A673 (cell line): ENCODE measurements at regions not wholly inside any gene's neighbourhood (a gene's known extent, or its start where the extent isn't known, plus 50 kb on each side); places are given as distances from the start of the nearest gene placed in this dataset.

Source experiments
- BruUV-seq: library from RNA; stranded (reverse); fragments of 400-500 nt; replicated peaks from 2 replicates; lab custom pipeline; 2021; lab: Mats Ljungman, UMichigan
- CTCF ChIA-PET: fragments of 300-600 bp; sonication (Branson Sonifier 250); formaldehyde crosslinking; loops from one replicate; lab custom pipeline; 2022; ENCODE audit warnings: antibody characterized with exemption; lab: Charles Lee
- POLR2A ChIA-PET: fragments of 300-600 bp; sonication (Branson Sonifier 250); formaldehyde crosslinking; loops from one replicate; lab custom pipeline; 2022; ENCODE audit warnings: antibody characterized with exemption; ENCODE audit not compliant: low non-redundant PET; lab: Charles Lee
- DNase-seq: peaks from one replicate; pipeline ENCODE4 v3.0.0-alpha.2; 2015; ENCODE audit warnings: low spot score
- H3K27ac ChIP-seq: fragments of 200-600 bp; sonication (generic); 2 replicates; pipeline ENCODE4 v1.5.1; 2016; ENCODE audit warnings: mixed run types, low read depth, mild to moderate bottlenecking, mixed read lengths, antibody characterized with exemption, low read length; ENCODE audit not compliant: poor library complexity, severe bottlenecking
- H3K27me3 ChIP-seq: fragments of 200-600 bp; sonication (generic); replicated peaks from 2 replicates; pipeline ENCODE4 v1.6.1; 2017; ENCODE audit warnings: mixed run types, low read depth, mild to moderate bottlenecking, mixed read lengths, antibody characterized with exemption, low read length; ENCODE audit not compliant: insufficient read depth, poor library complexity
- H3K36me3 ChIP-seq: fragments of 200-600 bp; sonication (generic); 2 replicates; pipeline ENCODE4 v1.6.1; 2016; ENCODE audit warnings: mixed run types, mild to moderate bottlenecking, mixed read lengths, antibody characterized with exemption, low read length; ENCODE audit not compliant: insufficient read depth, poor library complexity, severe bottlenecking
- H3K4me1 ChIP-seq: fragments of 200-600 bp; sonication (generic); 2 replicates; pipeline ENCODE4 v1.6.1; 2017; ENCODE audit warnings: mixed run types, mild to moderate bottlenecking, mixed read lengths, antibody characterized with exemption, low read length; ENCODE audit not compliant: insufficient read depth, poor library complexity, severe bottlenecking
- H3K4me3 ChIP-seq: fragments of 200-600 bp; sonication (generic); 2 replicates; pipeline ENCODE4 v1.5.1; 2016; ENCODE audit warnings: low read depth, mixed run types, mild to moderate bottlenecking, mixed read lengths, low read length; ENCODE audit not compliant: poor library complexity, severe bottlenecking
- H3K9me3 ChIP-seq: fragments of 200-600 bp; sonication (generic); 2 replicates; pipeline ENCODE4 v1.6.1; 2016; ENCODE audit warnings: mixed run types, low read depth, mild to moderate bottlenecking, mixed read lengths, antibody characterized with exemption, low read length; ENCODE audit not compliant: poor library complexity, severe bottlenecking
- CTCF ChIP-seq: fragments of 300-800, 200-600 bp; sonication (generic); conservative IDR thresholded peaks from 2 replicates; pipeline ENCODE4 v1.5.1; 2017; ENCODE audit warnings: low read depth, mild to moderate bottlenecking, antibody characterized with exemption, low read length, moderate library complexity, mixed read lengths
- EZH2 ChIP-seq: fragments of 200-600 bp; sonication (generic); IDR thresholded peaks from 2 replicates; pipeline ENCODE4 v1.6.1; 2017; ENCODE audit warnings: borderline replicate concordance, low read depth, mild to moderate bottlenecking, mixed read lengths, antibody characterized with exemption, low read length; ENCODE audit not compliant: poor library complexity, severe bottlenecking
- intact Hi-C: fragments of 100-400 bp; cut with micrococcal nuclease; formaldehyde crosslinking; loops from one replicate; pipeline ENCODE4 v1.10.0; 2022; ENCODE audit not compliant: unreplicated experiment

- no peak for DNase-seq
- ChIA-PET POLR2A (no interaction called here), CTCF (no interaction called here)
These were observed 101.3 kb upstream of the KLHL29 start for GRCh38 chr2:23283653-23284052.

GRCh38 chr2:23285091-23285800 is 99.7 kb upstream of the KLHL29 start:
- no peak for DNase-seq
- Histone ChIP-seq H3K36me3 (no peaks in the 10 kb centered on the region), H3K27ac (no peak overlapping the region), H3K9me3 (no peaks in the 10 kb centered on the region), H3K4me1 (no peaks in the 10 kb centered on the region), H3K27me3 (no peaks in the 10 kb centered on the region), H3K4me3 (no peak overlapping the region)
- TF ChIP-seq CTCF = no peak
- BruUV-seq = no TSS peak
- intact Hi-C loops = no loop called here
- POLR2A ChIA-PET = no interaction called here
- CTCF ChIA-PET = no interaction called here

More at GRCh38 chr2:23283653-23284052, 101.3 kb upstream of the KLHL29 start:
- H3K36me3 ChIP-seq = no peaks in the 10 kb centered on the region
- BruUV-seq = no TSS peak
- no peak overlapping the region for H3K4me3 ChIP-seq
- intact Hi-C loops = no loop called here
- H3K27ac ChIP-seq = no peak overlapping the region
- no peaks in the 10 kb centered on the region for H3K27me3 ChIP-seq
- H3K9me3 ChIP-seq = no peaks in the 10 kb centered on the region
- TF ChIP-seq EZH2 = no peak
- no peak for TF ChIP-seq CTCF
- no peaks in the 10 kb centered on the region for H3K4me1 ChIP-seq

DNA sequence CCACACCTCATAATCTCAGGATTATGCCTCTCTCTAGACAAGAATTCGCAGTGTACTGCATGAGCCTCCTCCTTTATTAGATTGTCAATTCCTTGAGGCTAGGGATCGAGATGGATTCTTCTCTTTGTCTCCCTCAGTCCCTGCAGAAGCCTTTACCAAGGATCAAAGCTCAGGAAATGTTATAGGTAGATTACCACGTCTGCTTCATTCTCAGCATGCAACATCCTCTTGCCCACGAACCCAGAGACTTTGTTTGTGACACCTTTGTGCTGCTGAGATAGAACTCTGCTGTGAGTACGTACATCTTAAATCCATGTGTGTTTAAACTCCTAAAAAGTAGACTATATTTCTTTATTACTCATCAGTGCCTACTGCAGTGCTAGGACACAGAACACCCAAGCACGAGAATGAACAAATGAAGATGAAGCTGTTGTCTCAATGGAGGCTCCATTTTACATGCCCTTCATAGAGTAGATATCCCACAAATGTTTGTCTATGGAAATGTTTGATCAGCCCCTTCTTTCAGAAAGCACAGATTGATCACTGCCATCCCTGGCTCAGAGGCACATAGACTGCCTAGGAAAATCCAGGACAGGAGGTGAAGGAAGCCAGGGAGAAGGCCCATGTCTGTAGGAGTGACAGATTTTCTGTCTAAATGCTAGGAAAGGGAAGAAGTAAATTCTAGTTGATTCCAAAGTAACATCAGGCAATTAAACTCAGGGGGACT is 98.8 kb upstream of the KLHL29 start:
- CTCF ChIA-PET = no interaction called here
- BruUV-seq = no TSS peak
- H3K27me3 ChIP-seq = no peaks in the 10 kb centered on the region
- no peaks in the 10 kb centered on the region for H3K36me3 ChIP-seq
- POLR2A ChIA-PET = no interaction called here
- DNase-seq = no peak
- intact Hi-C loops = no loop called here
- no peak for TF ChIP-seq CTCF
- no peak for TF ChIP-seq EZH2
- no peak overlapping the region for H3K4me3 ChIP-seq
- no peak overlapping the region for H3K27ac ChIP-seq
- no peaks in the 10 kb centered on the region for H3K9me3 ChIP-seq
- no peaks in the 10 kb centered on the region for H3K4me1 ChIP-seq
